PC-9 (cell line): ENCODE measurements at regions not wholly inside any gene's neighbourhood (a gene's known extent, or its start where the extent isn't known, plus 50 kb on each side); places are given as distances from the start of the nearest gene placed in this dataset.
"Not testable (repeated sequence)": the region's sequence is repeated elsewhere in the genome, so short reads cannot be mapped to it uniquely, and the experiment has no call there.

ENCODE experiments used
- EZH2 ChIP-seq: fragments of 200-600 bp; sonication (generic); IDR thresholded peaks from 2 replicates; pipeline ENCODE4 v1.8.0; 2017; ENCODE audit warnings: antibody characterized with exemption, low read depth
- TF ChIP-seq, protein P1 (sequence below): fragments of 200-600 bp; sonication (generic); conservative IDR thresholded peaks from 2 replicates; pipeline ENCODE4 v1.6.1; 2017; ENCODE audit warnings: mixed run types, antibody characterized with exemption, mild to moderate bottlenecking, moderate library complexity

DNA sequence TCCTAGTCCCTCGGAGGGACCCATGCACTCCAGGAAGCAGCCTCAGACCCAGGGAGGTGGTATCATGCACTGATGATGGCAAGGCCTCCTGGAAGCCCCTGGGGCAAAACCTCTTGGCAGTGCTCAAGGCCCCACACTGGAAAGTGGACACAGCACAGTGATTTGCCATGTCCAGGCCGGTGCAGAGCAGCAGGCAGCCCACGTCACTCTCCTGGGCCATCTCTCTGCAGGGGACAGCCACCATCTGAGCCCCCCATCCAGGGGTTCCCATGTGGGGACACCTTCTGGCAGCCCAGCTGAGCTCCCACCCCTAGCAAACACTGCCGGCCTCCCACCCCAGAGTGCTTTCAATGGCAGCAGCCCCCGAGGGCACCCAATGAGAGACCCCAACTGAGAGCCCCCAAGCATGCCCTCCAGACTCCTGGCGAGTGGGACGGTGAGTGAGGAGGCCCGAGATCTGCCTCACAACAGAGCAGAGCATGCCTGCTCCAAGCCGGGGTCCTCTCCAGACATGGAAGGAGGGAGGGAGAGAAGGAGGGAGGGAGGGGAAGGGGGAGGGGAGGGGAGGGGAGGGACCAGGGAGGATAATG, 116.5 kb upstream of the FOXD4L5 start:
- TF ChIP-seq, protein P1, sequence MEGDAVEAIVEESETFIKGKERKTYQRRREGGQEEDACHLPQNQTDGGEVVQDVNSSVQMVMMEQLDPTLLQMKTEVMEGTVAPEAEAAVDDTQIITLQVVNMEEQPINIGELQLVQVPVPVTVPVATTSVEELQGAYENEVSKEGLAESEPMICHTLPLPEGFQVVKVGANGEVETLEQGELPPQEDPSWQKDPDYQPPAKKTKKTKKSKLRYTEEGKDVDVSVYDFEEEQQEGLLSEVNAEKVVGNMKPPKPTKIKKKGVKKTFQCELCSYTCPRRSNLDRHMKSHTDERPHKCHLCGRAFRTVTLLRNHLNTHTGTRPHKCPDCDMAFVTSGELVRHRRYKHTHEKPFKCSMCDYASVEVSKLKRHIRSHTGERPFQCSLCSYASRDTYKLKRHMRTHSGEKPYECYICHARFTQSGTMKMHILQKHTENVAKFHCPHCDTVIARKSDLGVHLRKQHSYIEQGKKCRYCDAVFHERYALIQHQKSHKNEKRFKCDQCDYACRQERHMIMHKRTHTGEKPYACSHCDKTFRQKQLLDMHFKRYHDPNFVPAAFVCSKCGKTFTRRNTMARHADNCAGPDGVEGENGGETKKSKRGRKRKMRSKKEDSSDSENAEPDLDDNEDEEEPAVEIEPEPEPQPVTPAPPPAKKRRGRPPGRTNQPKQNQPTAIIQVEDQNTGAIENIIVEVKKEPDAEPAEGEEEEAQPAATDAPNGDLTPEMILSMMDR: not testable (repeated sequence)
- TF ChIP-seq EZH2: not testable (repeated sequence)
